ENCODE measurements at regions not wholly inside any gene's neighbourhood (a gene's known extent, or its start where the extent isn't known, plus 50 kb on each side); places are given as distances from the start of the nearest gene placed in this dataset.

GRCh38 chr9:82682431-82682830 lies 380.5 kb downstream of the RASEF start:
- TF ChIP-seq CTCF (conservative IDR thresholded peaks at IDR 0.05 in 1 of 2, IDR thresholded peaks at IDR 0.05 in 1 of 2; ENCODE audit: low read depth in 1 of 2, low read length in 2 of 2) (no peak), EZH2 (IDR thresholded peaks at IDR 0.05; ENCODE audit: low read length, missing control alignments) (no peak)
- H4K20me1 ChIP-seq (ENCODE audit: control insufficient read depth, extremely low read depth, insufficient read depth, low read length), result no peaks in the 10 kb centered on the region

GRCh38 chr9:82695704-82696103 lies 367.2 kb downstream of the RASEF start:
- no peak for TF ChIP-seq CTCF (conservative IDR thresholded peaks at IDR 0.05 in 1 of 2, IDR thresholded peaks at IDR 0.05 in 1 of 2; ENCODE audit: low read depth in 1 of 2, low read length in 2 of 2)
- TF ChIP-seq EZH2 (IDR thresholded peaks at IDR 0.05; ENCODE audit: low read length, missing control alignments), result no peak

More at GRCh38 chr9:82682431-82682830, 380.5 kb downstream of the RASEF start:
- H3K4me2 ChIP-seq (ENCODE audit: extremely low read depth, insufficient read depth, low read length), result no peak overlapping the region
- no peaks in the 10 kb centered on the region for H3K79me2 ChIP-seq (ENCODE audit: control insufficient read depth, insufficient read depth, low read length)
- no peaks in the 10 kb centered on the region for H3K36me3 ChIP-seq (ENCODE audit: control insufficient read depth, insufficient read depth, low read length)
- H2AFZ ChIP-seq (ENCODE audit: low read length), result no peak overlapping the region
- H3K27me3 ChIP-seq (ENCODE audit: control insufficient read depth, insufficient read depth, low read length), result no peaks in the 10 kb centered on the region
- no peak overlapping the region for H3K4me3 ChIP-seq (replicated peaks in 1 of 4; ENCODE audit: control extremely low read depth in 1 of 4, insufficient read depth in 1 of 4, low read depth in 3 of 4, low read length in 4 of 4)
- no peaks in the 10 kb centered on the region for H3K9me3 ChIP-seq (ENCODE audit: control insufficient read depth, insufficient read depth, low read depth, low read length)
- H3K9ac ChIP-seq (ENCODE audit: insufficient read depth, low read length), result no peak overlapping the region
- no peaks in the 10 kb centered on the region for H3K4me1 ChIP-seq (ENCODE audit: control insufficient read depth, extremely low read depth, insufficient read depth, low read length)
- no peak overlapping the region for H3K27ac ChIP-seq (ENCODE audit: insufficient read depth, low read length)
- no peak for DNase-seq (ENCODE audit: low read depth in 2 of 2)

DNA sequence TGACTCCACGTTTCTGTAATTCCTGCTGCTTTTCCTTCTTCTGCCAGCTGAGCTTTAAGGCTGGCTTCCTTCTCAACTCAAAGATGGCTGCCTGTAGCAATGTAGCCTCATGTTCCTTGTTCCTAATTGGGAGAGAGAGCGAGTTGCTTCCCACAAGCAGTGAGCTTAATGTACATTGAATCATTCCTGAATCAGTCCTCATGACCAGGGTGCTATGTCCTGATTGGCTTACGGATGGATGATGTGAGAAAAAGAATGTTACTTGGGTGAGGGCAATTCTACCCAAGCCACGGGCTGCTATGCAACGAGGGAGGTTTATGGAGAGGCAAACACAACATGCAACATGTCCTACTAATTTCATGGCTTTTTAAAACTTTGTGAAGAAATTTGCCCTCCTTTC lies 356.2 kb downstream of the RASEF start:
- Histone ChIP-seq H3K27ac (ENCODE audit: insufficient read depth, low read length) (no peak overlapping the region), H3K36me3 (ENCODE audit: control insufficient read depth, insufficient read depth, low read length) (no peaks in the 10 kb centered on the region), H4K20me1 (ENCODE audit: control insufficient read depth, extremely low read depth, insufficient read depth, low read length) (no peaks in the 10 kb centered on the region), H3K4me2 (ENCODE audit: extremely low read depth, insufficient read depth, low read length) (no peak overlapping the region), H3K4me1 (ENCODE audit: control insufficient read depth, extremely low read depth, insufficient read depth, low read length) (no peaks in the 10 kb centered on the region), H2AFZ (ENCODE audit: low read length) (no peak overlapping the region), H3K9ac (ENCODE audit: insufficient read depth, low read length) (no peak overlapping the region), H3K27me3 (ENCODE audit: control insufficient read depth, insufficient read depth, low read length) (no peaks in the 10 kb centered on the region), H3K79me2 (ENCODE audit: control insufficient read depth, insufficient read depth, low read length) (no peaks in the 10 kb centered on the region), H3K9me3 (ENCODE audit: control insufficient read depth, insufficient read depth, low read depth, low read length) (no peaks in the 10 kb centered on the region), H3K4me3 (replicated peaks in 1 of 4; ENCODE audit: control extremely low read depth in 1 of 4, insufficient read depth in 1 of 4, low read depth in 3 of 4, low read length in 4 of 4) (no peak overlapping the region)
- DNase-seq (ENCODE audit: low read depth in 2 of 2), result peak in 1 of 2 donors; percentile 5
- TF ChIP-seq EZH2 (IDR thresholded peaks at IDR 0.05; ENCODE audit: low read length, missing control alignments), result no peak
- TF ChIP-seq CTCF (conservative IDR thresholded peaks at IDR 0.05 in 1 of 2, IDR thresholded peaks at IDR 0.05 in 1 of 2; ENCODE audit: low read depth in 1 of 2, low read length in 2 of 2), result no peak

More at GRCh38 chr9:82695704-82696103, 367.2 kb downstream of the RASEF start:
- H4K20me1 ChIP-seq (ENCODE audit: control insufficient read depth, extremely low read depth, insufficient read depth, low read length), result no peaks in the 10 kb centered on the region
- no peak overlapping the region for H3K9ac ChIP-seq (ENCODE audit: insufficient read depth, low read length)
- no peaks in the 10 kb centered on the region for H3K4me1 ChIP-seq (ENCODE audit: control insufficient read depth, extremely low read depth, insufficient read depth, low read length)
- H3K27me3 ChIP-seq (ENCODE audit: control insufficient read depth, insufficient read depth, low read length), result no peaks in the 10 kb centered on the region
- H3K36me3 ChIP-seq (ENCODE audit: control insufficient read depth, insufficient read depth, low read length), result no peaks in the 10 kb centered on the region
- no peak overlapping the region for H2AFZ ChIP-seq (ENCODE audit: low read length)
- H3K27ac ChIP-seq (ENCODE audit: insufficient read depth, low read length), result no peak overlapping the region
- H3K9me3 ChIP-seq (ENCODE audit: control insufficient read depth, insufficient read depth, low read depth, low read length), result no peaks in the 10 kb centered on the region
- H3K4me3 ChIP-seq (replicated peaks in 1 of 4; ENCODE audit: control extremely low read depth in 1 of 4, insufficient read depth in 1 of 4, low read depth in 3 of 4, low read length in 4 of 4), result no peak overlapping the region
- DNase-seq (ENCODE audit: low read depth in 2 of 2), result no peak
- no peak overlapping the region for H3K4me2 ChIP-seq (ENCODE audit: extremely low read depth, insufficient read depth, low read length)
- H3K79me2 ChIP-seq (ENCODE audit: control insufficient read depth, insufficient read depth, low read length), result no peaks in the 10 kb centered on the region
